ELR (cell line): ENCODE measurements at regions not wholly inside any gene's neighbourhood (a gene's known extent, or its start where the extent isn't known, plus 50 kb on each side); places are given as distances from the start of the nearest gene placed in this dataset.
"Not testable (repeated sequence)": the region's sequence is repeated elsewhere in the genome, so short reads cannot be mapped to it uniquely, and the experiment has no call there.

Experiments used
- DNase-seq: peaks from one replicate; pipeline ENCODE4 v3.0.0-alpha.2; 2015; ENCODE audit warnings: low read depth

- DNase-seq, result peak; percentile 23
These were observed 58.3 kb downstream of the ART5 start for GRCh38 chr11:3583476-3583875.

GRCh38 chr11:3581389-3581725 is 60.4 kb downstream of the ART5 start:
- DNase-seq, result not testable (repeated sequence)

- DNase-seq, result peak; percentile 22
These were observed 61.1 kb downstream of the ART5 start for GRCh38 chr11:3580487-3581388.

- peak; percentile 8 for DNase-seq
These were observed 62.0 kb downstream of the ART5 start for GRCh38 chr11:3579600-3580459.

- not testable (repeated sequence) for DNase-seq
These were observed 65.7 kb downstream of the ART5 start for GRCh38 chr11:3576066-3576604.

GRCh38 chr11:3572976-3573647 is 68.7 kb downstream of the ART5 start:
- DNase-seq, result not testable (repeated sequence)

- not testable (repeated sequence) for DNase-seq
These were observed 70.0 kb downstream of the ART5 start for GRCh38 chr11:3571752-3572151.

GRCh38 chr11:3565838-3566237 is 76.0 kb downstream of the ART5 start:
- DNase-seq, result not testable (repeated sequence)

- DNase-seq, result not testable (repeated sequence)
These were observed 77.4 kb downstream of the ART5 start for GRCh38 chr11:3564383-3564782.

GRCh38 chr11:3554621-3555020 is 87.2 kb downstream of the ART5 start:
- DNase-seq, result not testable (repeated sequence)

GRCh38 chr11:3544990-3545389 is 96.8 kb downstream of the ART5 start:
- DNase-seq, result not testable (repeated sequence)

- not testable (repeated sequence) for DNase-seq
These were observed 103.6 kb downstream of the ART5 start for GRCh38 chr11:3538220-3538619.

- not testable (repeated sequence) for DNase-seq
These were observed 104.5 kb downstream of the ART5 start for GRCh38 chr11:3537254-3537653.

GRCh38 chr11:3532958-3533357 is 108.8 kb downstream of the ART5 start:
- DNase-seq, result not testable (repeated sequence)

- not testable (repeated sequence) for DNase-seq
These were observed 110.5 kb downstream of the ART5 start for GRCh38 chr11:3531280-3531679.

GRCh38 chr11:3523567-3523966 is 118.2 kb downstream of the ART5 start:
- not testable (repeated sequence) for DNase-seq

GRCh38 chr11:3520905-3521304 is 120.9 kb downstream of the ART5 start:
- not testable (repeated sequence) for DNase-seq

GRCh38 chr11:3519841-3520240 is 122.0 kb downstream of the ART5 start:
- not testable (repeated sequence) for DNase-seq

GRCh38 chr11:3516934-3517567 is 124.7 kb downstream of the ART5 start:
- DNase-seq, result not testable (repeated sequence)

GRCh38 chr11:3516345-3516933 is 125.4 kb downstream of the ART5 start:
- not testable (repeated sequence) for DNase-seq
